ENCODE measurements at regions not wholly inside any gene's neighbourhood (a gene's known extent, or its start where the extent isn't known, plus 50 kb on each side); places are given as distances from the start of the nearest gene placed in this dataset.

DNA sequence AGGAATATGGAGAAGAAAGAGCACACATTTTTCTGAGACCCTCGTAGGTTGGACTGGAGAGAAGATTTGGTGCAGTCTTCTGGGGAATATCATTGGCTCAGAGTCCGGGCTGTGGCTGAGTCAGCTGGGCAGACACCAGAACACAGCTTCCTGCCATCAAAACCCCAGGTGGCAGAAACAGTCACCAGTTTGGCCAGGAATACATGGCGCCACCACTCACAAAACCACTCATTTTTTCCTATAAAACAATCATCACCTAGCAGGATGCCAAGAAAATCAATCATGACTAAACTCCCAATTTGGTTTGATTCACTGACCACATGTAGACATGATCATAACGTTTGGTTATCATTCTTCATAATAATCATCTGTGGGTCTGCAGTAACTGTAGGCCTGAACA, 178.1 kb upstream of the PBX1 start (continued):
- no peak for TF ChIP-seq SMC3 (conservative IDR thresholded peaks at IDR 0.05; ENCODE audit: poor library complexity)

DNA sequence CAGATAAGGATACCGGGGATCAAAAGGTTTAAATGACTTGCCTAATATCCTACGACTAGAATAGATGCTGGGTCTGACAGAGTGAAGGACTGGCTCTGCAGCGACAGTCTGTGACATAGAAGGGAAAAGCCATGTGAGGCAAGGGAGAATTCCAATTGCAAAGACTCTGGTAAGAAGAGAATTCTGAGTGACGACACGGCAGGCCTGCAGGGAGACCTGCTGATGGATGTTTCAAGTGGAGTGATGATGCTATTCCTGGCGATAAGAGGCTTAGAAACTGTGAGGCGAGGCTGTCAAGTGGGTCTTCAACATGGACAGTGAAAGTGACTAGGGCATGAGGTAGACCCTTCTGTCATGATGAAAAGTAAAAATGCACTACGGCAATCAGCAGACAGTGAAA, 176.6 kb upstream of the PBX1 start:
- TF ChIP-seq EP300 (conservative IDR thresholded peaks at IDR 0.05; ENCODE audit: poor library complexity, severe bottlenecking) (no peak), TAF1 (IDR thresholded peaks at IDR 0.05; ENCODE audit: low read depth) (no peak), RAD21 (conservative IDR thresholded peaks at IDR 0.05) (no peak), MXI1 (conservative IDR thresholded peaks at IDR 0.05; ENCODE audit: poor library complexity, severe bottlenecking) (no peak), SMC3 (conservative IDR thresholded peaks at IDR 0.05; ENCODE audit: poor library complexity) (no peak), EZH2 (IDR thresholded peaks at IDR 0.05; ENCODE audit: borderline replicate concordance, insufficient read depth, low read length, poor library complexity, severe bottlenecking) (no peak), POLR2AphosphoS5 (IDR thresholded peaks at IDR 0.05) (no peak)
- TF ChIP-seq, protein P1, sequence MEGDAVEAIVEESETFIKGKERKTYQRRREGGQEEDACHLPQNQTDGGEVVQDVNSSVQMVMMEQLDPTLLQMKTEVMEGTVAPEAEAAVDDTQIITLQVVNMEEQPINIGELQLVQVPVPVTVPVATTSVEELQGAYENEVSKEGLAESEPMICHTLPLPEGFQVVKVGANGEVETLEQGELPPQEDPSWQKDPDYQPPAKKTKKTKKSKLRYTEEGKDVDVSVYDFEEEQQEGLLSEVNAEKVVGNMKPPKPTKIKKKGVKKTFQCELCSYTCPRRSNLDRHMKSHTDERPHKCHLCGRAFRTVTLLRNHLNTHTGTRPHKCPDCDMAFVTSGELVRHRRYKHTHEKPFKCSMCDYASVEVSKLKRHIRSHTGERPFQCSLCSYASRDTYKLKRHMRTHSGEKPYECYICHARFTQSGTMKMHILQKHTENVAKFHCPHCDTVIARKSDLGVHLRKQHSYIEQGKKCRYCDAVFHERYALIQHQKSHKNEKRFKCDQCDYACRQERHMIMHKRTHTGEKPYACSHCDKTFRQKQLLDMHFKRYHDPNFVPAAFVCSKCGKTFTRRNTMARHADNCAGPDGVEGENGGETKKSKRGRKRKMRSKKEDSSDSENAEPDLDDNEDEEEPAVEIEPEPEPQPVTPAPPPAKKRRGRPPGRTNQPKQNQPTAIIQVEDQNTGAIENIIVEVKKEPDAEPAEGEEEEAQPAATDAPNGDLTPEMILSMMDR (IDR thresholded peaks at IDR 0.05; ENCODE audit: poor library complexity, severe bottlenecking): no peak
- TF ChIP-seq, protein P2, sequence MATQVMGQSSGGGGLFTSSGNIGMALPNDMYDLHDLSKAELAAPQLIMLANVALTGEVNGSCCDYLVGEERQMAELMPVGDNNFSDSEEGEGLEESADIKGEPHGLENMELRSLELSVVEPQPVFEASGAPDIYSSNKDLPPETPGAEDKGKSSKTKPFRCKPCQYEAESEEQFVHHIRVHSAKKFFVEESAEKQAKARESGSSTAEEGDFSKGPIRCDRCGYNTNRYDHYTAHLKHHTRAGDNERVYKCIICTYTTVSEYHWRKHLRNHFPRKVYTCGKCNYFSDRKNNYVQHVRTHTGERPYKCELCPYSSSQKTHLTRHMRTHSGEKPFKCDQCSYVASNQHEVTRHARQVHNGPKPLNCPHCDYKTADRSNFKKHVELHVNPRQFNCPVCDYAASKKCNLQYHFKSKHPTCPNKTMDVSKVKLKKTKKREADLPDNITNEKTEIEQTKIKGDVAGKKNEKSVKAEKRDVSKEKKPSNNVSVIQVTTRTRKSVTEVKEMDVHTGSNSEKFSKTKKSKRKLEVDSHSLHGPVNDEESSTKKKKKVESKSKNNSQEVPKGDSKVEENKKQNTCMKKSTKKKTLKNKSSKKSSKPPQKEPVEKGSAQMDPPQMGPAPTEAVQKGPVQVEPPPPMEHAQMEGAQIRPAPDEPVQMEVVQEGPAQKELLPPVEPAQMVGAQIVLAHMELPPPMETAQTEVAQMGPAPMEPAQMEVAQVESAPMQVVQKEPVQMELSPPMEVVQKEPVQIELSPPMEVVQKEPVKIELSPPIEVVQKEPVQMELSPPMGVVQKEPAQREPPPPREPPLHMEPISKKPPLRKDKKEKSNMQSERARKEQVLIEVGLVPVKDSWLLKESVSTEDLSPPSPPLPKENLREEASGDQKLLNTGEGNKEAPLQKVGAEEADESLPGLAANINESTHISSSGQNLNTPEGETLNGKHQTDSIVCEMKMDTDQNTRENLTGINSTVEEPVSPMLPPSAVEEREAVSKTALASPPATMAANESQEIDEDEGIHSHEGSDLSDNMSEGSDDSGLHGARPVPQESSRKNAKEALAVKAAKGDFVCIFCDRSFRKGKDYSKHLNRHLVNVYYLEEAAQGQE (IDR thresholded peaks at IDR 0.05; ENCODE audit: borderline replicate concordance): no peak
- no peaks in the 10 kb centered on the region for H3K27me3 ChIP-seq (ENCODE audit: insufficient read depth, low read depth, low read length)
- H2AFZ ChIP-seq (ENCODE audit: low read depth, low read length): no peak overlapping the region
- no peak overlapping the region for H3K9ac ChIP-seq (ENCODE audit: low read length)
- no peak overlapping the region for H3K27ac ChIP-seq (ENCODE audit: low read length)
- H3K4me3 ChIP-seq (ENCODE audit: low read length): no peak overlapping the region
- no peaks in the 10 kb centered on the region for H3K9me2 ChIP-seq (ENCODE audit: insufficient read depth, low read length)
- H3K36me3 ChIP-seq (ENCODE audit: insufficient read depth, low read length): no peaks in the 10 kb centered on the region
- H3K4me2 ChIP-seq (ENCODE audit: low read length): no peak overlapping the region
- no peaks in the 10 kb centered on the region for H3K79me2 ChIP-seq (replicated peaks; ENCODE audit: insufficient read depth, low read length)
- H3F3A ChIP-seq (ENCODE audit: insufficient read depth, low read length, poor library complexity, severe bottlenecking): no peaks in the 10 kb centered on the region
- no peaks in the 10 kb centered on the region for H4K20me1 ChIP-seq (ENCODE audit: insufficient read depth)
- H3K9me3 ChIP-seq (ENCODE audit: low read length): no peaks in the 10 kb centered on the region

DNA sequence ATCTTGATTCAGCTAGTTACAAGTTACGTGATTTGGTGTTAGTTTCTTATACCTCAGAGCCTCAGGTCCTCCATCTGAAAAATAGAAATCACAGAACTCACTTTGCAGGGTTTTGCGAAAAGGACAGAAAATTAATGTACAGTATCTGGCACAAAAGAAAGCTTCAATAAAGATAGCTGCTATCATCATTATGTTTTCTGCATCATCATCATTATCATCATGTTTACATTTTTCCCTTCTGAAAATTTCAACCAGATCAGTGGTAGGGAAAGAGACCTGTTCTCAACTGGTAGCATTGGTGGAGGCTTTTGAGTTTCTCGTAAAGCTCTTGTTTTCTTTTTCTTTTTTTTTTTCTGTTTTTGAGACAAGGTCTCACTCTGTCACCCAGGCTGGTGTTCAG, 174.7 kb upstream of the PBX1 start:
- Histone ChIP-seq H3K27ac (ENCODE audit: low read length) (no peak overlapping the region), H3K36me3 (ENCODE audit: insufficient read depth, low read length) (no peaks in the 10 kb centered on the region), H3K79me2 (replicated peaks; ENCODE audit: insufficient read depth, low read length) (no peaks in the 10 kb centered on the region), H3K9me2 (ENCODE audit: insufficient read depth, low read length) (no peaks in the 10 kb centered on the region), H4K20me1 (ENCODE audit: insufficient read depth) (no peaks in the 10 kb centered on the region), H3K27me3 (ENCODE audit: insufficient read depth, low read depth, low read length) (no peaks in the 10 kb centered on the region), H3F3A (ENCODE audit: insufficient read depth, low read length, poor library complexity, severe bottlenecking) (no peaks in the 10 kb centered on the region), H3K4me2 (ENCODE audit: low read length) (no peak overlapping the region), H2AFZ (ENCODE audit: low read depth, low read length) (no peak overlapping the region), H3K9ac (ENCODE audit: low read length) (no peak overlapping the region), H3K9me3 (ENCODE audit: low read length) (no peaks in the 10 kb centered on the region), H3K4me3 (ENCODE audit: low read length) (no peak overlapping the region)
- TF ChIP-seq EP300 (conservative IDR thresholded peaks at IDR 0.05; ENCODE audit: poor library complexity, severe bottlenecking) (no peak), EZH2 (IDR thresholded peaks at IDR 0.05; ENCODE audit: borderline replicate concordance, insufficient read depth, low read length, poor library complexity, severe bottlenecking) (no peak), TAF1 (IDR thresholded peaks at IDR 0.05; ENCODE audit: low read depth) (no peak), POLR2AphosphoS5 (IDR thresholded peaks at IDR 0.05) (no peak), RAD21 (conservative IDR thresholded peaks at IDR 0.05) (no peak), SMC3 (conservative IDR thresholded peaks at IDR 0.05; ENCODE audit: poor library complexity) (no peak), MXI1 (conservative IDR thresholded peaks at IDR 0.05; ENCODE audit: poor library complexity, severe bottlenecking) (no peak)
- TF ChIP-seq, protein P2 (IDR thresholded peaks at IDR 0.05; ENCODE audit: borderline replicate concordance): no peak
- TF ChIP-seq, protein P1 (IDR thresholded peaks at IDR 0.05; ENCODE audit: poor library complexity, severe bottlenecking): no peak

All from neural cell (in vitro differentiated cells).